Endothelial cell of umbilical vein (primary cell): ENCODE measurements at regions not wholly inside any gene's neighbourhood (a gene's known extent, or its start where the extent isn't known, plus 50 kb on each side); places are given as distances from the start of the nearest gene placed in this dataset.

Experiments
- BruUV-seq: library from RNA; stranded (reverse); fragments of 400-500 nt; replicated peaks from 2 replicates; lab custom pipeline; 2021; lab: Mats Ljungman, UMichigan
- CTCF ChIA-PET: fragments of 300-600, 350-600 bp; sonication (Branson Sonifier 250); formaldehyde crosslinking; loops from one replicate; lab custom pipeline; 2021; ENCODE audit warnings: antibody characterized with exemption, inconsistent platforms; lab: Charles Lee
- POLR2A ChIA-PET: fragments of 300-600, 350-600 bp; sonication (Branson Sonifier 250); formaldehyde crosslinking; loops from one replicate; lab custom pipeline; 2021; ENCODE audit warnings: antibody characterized with exemption, inconsistent platforms; lab: Charles Lee
- DNase-seq: peaks from one replicate; pipeline ENCODE4 v3.0.0-alpha.2; 2011; ENCODE audit warnings: low read depth, low spot score
- FAIRE-seq: peaks from 2 replicates; lab custom pipeline; 2011; peaks lifted over from hg19 to GRCh38; lab: Jason Lieb, UNC
- H2AFZ ChIP-seq: 2 replicates; pipeline ENCODE4 v1.6.0; 2012; ENCODE audit warnings: low read depth, low read length, control low read depth, inconsistent platforms
- H3K27ac ChIP-seq: 2 replicates; pipeline ENCODE4 v1.5.1; 2011; ENCODE audit warnings: low read depth, mild to moderate bottlenecking, control low read depth, low read length, moderate library complexity; ENCODE audit not compliant: insufficient read depth
- H3K27me3 ChIP-seq, 2 experiments: 2 replicates each; pipeline versions ENCODE4 v1.6.0 to v1.6.1; 2011; ENCODE audit warnings: low read length in 2 of 2, mixed read lengths in 1 of 2; ENCODE audit not compliant: control insufficient read depth in 2 of 2, insufficient read depth in 2 of 2
- H3K36me3 ChIP-seq, 2 experiments: 2 replicates in 1 of 2; 3 replicates in 1 of 2; pipeline ENCODE4 v1.5.1; 2011; ENCODE audit warnings: low read length in 2 of 2, mild to moderate bottlenecking in 1 of 2, moderate library complexity in 1 of 2; ENCODE audit not compliant: control insufficient read depth in 2 of 2, insufficient read depth in 2 of 2; ENCODE audit errors: extremely low read depth in 1 of 2
- H3K4me1 ChIP-seq: 3 replicates; pipeline ENCODE4 v1.5.1; 2011; ENCODE audit warnings: mild to moderate bottlenecking, low read length; ENCODE audit not compliant: control insufficient read depth, insufficient read depth; ENCODE audit errors: extremely low read depth
- H3K4me2 ChIP-seq: 2 replicates; pipeline ENCODE4 v1.6.1; 2011; ENCODE audit warnings: low read length, control low read depth, mixed read lengths; ENCODE audit not compliant: insufficient read depth
- H3K4me3 ChIP-seq, 3 experiments: fragments of 200-600 bp in 1 of 3; sonication (generic), shearing (Covaris generic) in 1 of 3; replicated peaks in 1 of 3; 2 replicates each; pipeline ENCODE4 v1.5.1; 2011 to 2016; ENCODE audit warnings: control low read depth in 3 of 3, low read length in 3 of 3, mild to moderate bottlenecking in 2 of 3, inconsistent platforms in 1 of 3, low read depth in 1 of 3, moderate library complexity in 1 of 3; ENCODE audit not compliant: insufficient read depth in 1 of 3
- H3K79me2 ChIP-seq: 2 replicates; pipeline ENCODE4 v1.6.0; 2012; ENCODE audit warnings: low read length, inconsistent platforms; ENCODE audit not compliant: control insufficient read depth, insufficient read depth
- H3K9ac ChIP-seq: replicated peaks from 2 replicates; pipeline ENCODE3; 2011; ENCODE audit warnings: low read length, control low read depth; ENCODE audit not compliant: insufficient read depth; ENCODE audit errors: extremely low read depth
- H3K9me1 ChIP-seq: replicated peaks from 3 replicates; pipeline ENCODE4 v1.6.0; 2011; ENCODE audit warnings: mild to moderate bottlenecking, low read length; ENCODE audit not compliant: control insufficient read depth, insufficient read depth; ENCODE audit errors: extremely low read depth
- H3K9me3 ChIP-seq: replicated peaks from 2 replicates; pipeline ENCODE4 v1.5.1; 2012; ENCODE audit warnings: low read length, inconsistent platforms; ENCODE audit not compliant: control insufficient read depth, insufficient read depth
- H4K20me1 ChIP-seq: replicated peaks from 2 replicates; pipeline ENCODE3; 2011; ENCODE audit warnings: mild to moderate bottlenecking, low read length; ENCODE audit not compliant: control insufficient read depth, insufficient read depth; ENCODE audit errors: extremely low read depth
- CTCF ChIP-seq, 2 donors: IDR thresholded peaks; 1 replicate in 1 of 2; 2 replicates in 1 of 2; pipeline ENCODE4 v1.5.1; 2011; ENCODE audit warnings: low read length in 2 of 2, mild to moderate bottlenecking in 2 of 2, moderate library complexity in 2 of 2, control low read depth in 1 of 2, inconsistent platforms in 1 of 2, low read depth in 1 of 2; ENCODE audit not compliant: insufficient read depth in 1 of 2; ENCODE audit errors: extremely low read depth in 1 of 2
- EZH2 ChIP-seq: IDR thresholded peaks from 2 replicates; pipeline ENCODE4 v1.6.1; 2012; ENCODE audit warnings: borderline replicate concordance, low read depth, mild to moderate bottlenecking, moderate library complexity, low read length, inconsistent platforms; ENCODE audit not compliant: severe bottlenecking
- FOS ChIP-seq: IDR thresholded peaks from 2 replicates; pipeline ENCODE4 v1.6.1; 2011; ENCODE audit warnings: mild to moderate bottlenecking, low read length, moderate library complexity, borderline replicate concordance; ENCODE audit not compliant: insufficient read depth
- GATA2 ChIP-seq: IDR thresholded peaks from 2 replicates; pipeline ENCODE4 v1.7.0; 2011; ENCODE audit warnings: low read depth, mild to moderate bottlenecking, moderate library complexity, mixed read lengths, low read length; ENCODE audit not compliant: insufficient read length, insufficient read depth
- JUN ChIP-seq: IDR thresholded peaks from 2 replicates; pipeline ENCODE4 v1.6.1; 2011; ENCODE audit warnings: borderline replicate concordance, low read depth; ENCODE audit not compliant: insufficient read length, insufficient read depth
- MAX ChIP-seq: IDR thresholded peaks from 2 replicates; pipeline ENCODE4 v1.6.1; 2011; ENCODE audit not compliant: insufficient read depth, insufficient read length
- MYC ChIP-seq: IDR thresholded peaks from one replicate; pipeline ENCODE4 v1.6.1; 2011; ENCODE audit warnings: mild to moderate bottlenecking, low read depth, low read length
- POLR2A ChIP-seq: IDR thresholded peaks from 2 replicates; pipeline ENCODE4 v1.6.1; 2012; ENCODE audit warnings: low read depth, mild to moderate bottlenecking, control low read depth, low read length
- POLR2AphosphoS5 ChIP-seq: IDR thresholded peaks from 2 replicates; pipeline ENCODE4 v1.6.1; 2012; ENCODE audit warnings: low read depth, mild to moderate bottlenecking, control low read depth, low read length, moderate library complexity; ENCODE audit not compliant: insufficient read depth
- dilution Hi-C: fragments of 300-500 bp; cut with MboI; formaldehyde crosslinking; loops from one replicate; pipeline ENCODE4 v1.15.0; 2019; ENCODE audit warnings: low sequenced_read_pairs; ENCODE audit not compliant: extremely low pct_ligation_motif_present
- intact Hi-C: fragments of 100-400 bp; cut with micrococcal nuclease; formaldehyde crosslinking; loops from one replicate; pipeline ENCODE4 v1.10.0; 2022

- TF ChIP-seq EZH2 = no peak
- TF ChIP-seq POLR2AphosphoS5 = no peak
- TF ChIP-seq CTCF (IDR thresholded peaks at IDR 0.05; ENCODE audit: extremely low read depth in 1 of 2, insufficient read depth in 1 of 2, low read depth in 1 of 2, low read length in 2 of 2) = no peak
- TF ChIP-seq MAX = no peak
- TF ChIP-seq FOS = no peak
- no peak for TF ChIP-seq MYC
- TF ChIP-seq POLR2A = no peak
- no peak for TF ChIP-seq GATA2
- TF ChIP-seq JUN = no peak
- H2AFZ ChIP-seq = no peak overlapping the region
- BruUV-seq = no TSS peak
- no peaks in the 10 kb centered on the region for H3K36me3 ChIP-seq
- no peak overlapping the region for H3K27ac ChIP-seq
- H3K4me3 ChIP-seq = no peak overlapping the region
- no peaks in the 10 kb centered on the region for H4K20me1 ChIP-seq
- FAIRE-seq = no peak
- CTCF ChIA-PET = no interaction called here
- intact Hi-C loops (no loop called here), dilution Hi-C loops (no loop called here)
- H3K79me2 ChIP-seq = no peaks in the 10 kb centered on the region
- POLR2A ChIA-PET = no interaction called here
- H3K27me3 ChIP-seq = no peaks in the 10 kb centered on the region
- no peak overlapping the region for H3K9ac ChIP-seq
- H3K9me3 ChIP-seq = no peaks in the 10 kb centered on the region
- H3K4me2 ChIP-seq = no peak overlapping the region
- H3K4me1 ChIP-seq = no peaks in the 10 kb centered on the region
- H3K9me1 ChIP-seq = no peaks in the 10 kb centered on the region
- DNase-seq = no peak
These were observed 650.0 kb upstream of the BOD1L1 start for GRCh38 chr4:14277505-14277904.
